Retinal pigment epithelial cell (primary cell): ENCODE measurements at regions not wholly inside any gene's neighbourhood (a gene's known extent, or its start where the extent isn't known, plus 50 kb on each side); places are given as distances from the start of the nearest gene placed in this dataset.

Experiments used
- DNase-seq: peaks from one replicate; pipeline ENCODE4 v3.0.0-alpha.2; 2010; ENCODE audit warnings: low read depth
- H3K4me3 ChIP-seq: 2 replicates; pipeline ENCODE4 v1.5.1; 2011; ENCODE audit warnings: mild to moderate bottlenecking, low read length, control low read depth, moderate library complexity
- TF ChIP-seq, protein P1 (sequence below): conservative IDR thresholded peaks from 2 replicates; pipeline ENCODE4 v1.5.1; 2011; ENCODE audit warnings: low read depth, low read length, control low read depth, inconsistent platforms

DNA sequence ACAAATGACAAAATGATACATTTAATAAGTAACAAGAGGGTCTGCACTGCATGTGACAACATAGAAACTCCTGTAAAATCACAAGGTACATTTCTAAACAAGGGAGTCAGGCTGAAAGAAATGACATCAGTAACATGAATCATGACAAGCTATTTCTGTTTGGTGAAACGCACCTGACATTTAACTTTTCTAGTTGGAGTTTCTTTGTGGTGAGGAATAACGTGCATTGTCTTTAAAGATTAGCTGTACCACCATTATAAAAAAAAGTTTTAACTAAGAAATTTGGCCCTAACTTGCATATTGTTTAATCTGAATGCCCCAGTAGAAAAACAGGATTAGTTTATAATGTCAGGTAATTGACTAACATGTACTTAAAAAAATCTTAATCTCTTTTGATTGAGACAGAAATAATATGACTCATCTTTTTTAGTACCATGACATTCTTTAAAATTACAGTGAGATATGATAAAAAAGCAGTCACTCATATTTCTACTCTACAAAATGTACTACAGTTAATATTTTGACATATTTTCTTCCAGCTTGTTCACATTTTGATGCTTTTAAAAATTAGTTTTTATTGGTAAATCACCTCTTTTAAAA lies 418.2 kb downstream of the KLF12 start:
- DNase-seq: peak; percentile 52
- H3K4me3 ChIP-seq: no peak overlapping the region
- TF ChIP-seq, protein P1, sequence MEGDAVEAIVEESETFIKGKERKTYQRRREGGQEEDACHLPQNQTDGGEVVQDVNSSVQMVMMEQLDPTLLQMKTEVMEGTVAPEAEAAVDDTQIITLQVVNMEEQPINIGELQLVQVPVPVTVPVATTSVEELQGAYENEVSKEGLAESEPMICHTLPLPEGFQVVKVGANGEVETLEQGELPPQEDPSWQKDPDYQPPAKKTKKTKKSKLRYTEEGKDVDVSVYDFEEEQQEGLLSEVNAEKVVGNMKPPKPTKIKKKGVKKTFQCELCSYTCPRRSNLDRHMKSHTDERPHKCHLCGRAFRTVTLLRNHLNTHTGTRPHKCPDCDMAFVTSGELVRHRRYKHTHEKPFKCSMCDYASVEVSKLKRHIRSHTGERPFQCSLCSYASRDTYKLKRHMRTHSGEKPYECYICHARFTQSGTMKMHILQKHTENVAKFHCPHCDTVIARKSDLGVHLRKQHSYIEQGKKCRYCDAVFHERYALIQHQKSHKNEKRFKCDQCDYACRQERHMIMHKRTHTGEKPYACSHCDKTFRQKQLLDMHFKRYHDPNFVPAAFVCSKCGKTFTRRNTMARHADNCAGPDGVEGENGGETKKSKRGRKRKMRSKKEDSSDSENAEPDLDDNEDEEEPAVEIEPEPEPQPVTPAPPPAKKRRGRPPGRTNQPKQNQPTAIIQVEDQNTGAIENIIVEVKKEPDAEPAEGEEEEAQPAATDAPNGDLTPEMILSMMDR: no peak

DNA sequence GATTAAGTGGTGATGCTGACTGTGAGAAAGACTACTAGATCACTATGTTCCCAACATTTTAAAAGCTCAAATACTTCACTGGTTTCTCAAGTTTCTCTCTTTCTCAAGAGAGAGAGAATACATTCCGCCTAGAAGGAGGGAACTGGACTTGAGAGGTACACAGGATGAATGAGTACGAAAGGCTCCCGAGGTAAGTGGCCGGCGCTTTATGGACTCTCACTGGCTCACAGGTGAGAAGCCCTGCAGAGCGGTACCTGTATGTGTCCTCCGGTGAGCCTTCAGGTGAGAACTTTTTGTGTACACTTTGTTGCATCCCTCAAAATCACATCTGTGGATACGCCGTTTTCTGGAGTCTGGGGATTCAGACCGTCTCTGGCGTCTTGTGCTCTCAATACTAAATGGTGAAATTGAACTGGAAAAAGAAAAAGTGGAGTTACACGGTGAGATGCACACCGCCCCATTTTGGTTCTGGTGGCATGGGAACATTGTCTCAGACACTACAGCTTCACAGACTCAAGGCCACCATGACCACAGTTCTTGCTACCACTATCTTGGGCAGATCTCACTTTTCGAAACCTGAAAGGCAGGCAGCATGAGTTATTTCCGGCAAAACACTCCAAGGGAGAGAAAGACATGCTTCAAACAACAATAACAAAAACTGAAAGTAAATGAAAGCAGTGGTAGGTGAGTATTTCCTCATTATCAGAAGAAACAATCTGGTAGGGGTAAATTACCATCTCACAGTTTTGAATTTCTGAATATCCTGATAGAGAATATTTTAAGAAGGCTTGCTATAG lies 418.9 kb downstream of the KLF12 start:
- H3K4me3 ChIP-seq: no peak overlapping the region
- DNase-seq: no peak
- TF ChIP-seq, protein P1: no peak

DNA sequence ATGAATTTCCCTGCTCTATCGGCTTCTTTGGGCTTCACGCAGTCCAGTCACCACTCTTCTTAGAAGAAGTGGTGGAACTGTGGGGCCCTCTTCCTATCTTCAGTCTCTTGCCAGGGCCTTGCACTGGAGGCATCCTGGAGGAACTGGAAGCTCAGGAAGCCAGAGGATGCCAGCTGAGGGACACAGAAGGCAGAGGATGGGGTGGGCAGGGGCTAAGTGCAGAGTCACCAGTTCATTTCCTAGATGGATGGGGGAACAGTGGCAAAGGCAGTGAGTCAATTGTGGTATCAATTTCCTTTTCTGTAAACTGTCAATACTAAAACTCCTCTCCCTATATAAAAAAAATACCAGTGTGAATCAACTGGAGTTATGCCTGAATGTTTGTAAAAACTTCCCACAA lies 419.7 kb downstream of the KLF12 start:
- DNase-seq: no peak
- TF ChIP-seq, protein P1: no peak

DNA sequence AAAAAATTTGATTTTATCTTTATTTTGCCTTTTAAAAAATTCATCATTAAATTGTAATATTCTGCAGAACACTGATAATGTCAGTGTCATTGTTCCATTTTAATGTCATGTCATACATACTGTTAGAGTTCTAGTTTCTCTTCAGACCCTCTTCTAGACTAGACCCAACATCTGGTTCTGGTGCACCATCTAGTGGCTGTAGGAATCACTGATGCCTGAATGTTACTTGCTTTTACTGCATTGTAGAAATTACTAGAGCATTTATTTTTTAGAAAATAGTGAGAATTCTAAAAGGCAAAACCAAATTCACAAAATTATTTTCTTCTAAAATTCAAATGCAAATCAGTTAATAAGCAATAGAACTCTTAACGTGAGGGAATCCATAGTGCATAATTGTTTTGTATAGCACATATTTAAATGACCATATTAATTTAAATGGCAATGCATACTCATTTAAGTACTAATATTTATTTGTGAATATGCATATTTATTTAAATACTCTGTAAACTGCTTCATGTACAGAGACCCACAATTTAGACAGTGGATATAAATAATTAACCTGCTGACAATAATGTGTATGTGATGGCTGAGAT lies 425.7 kb downstream of the KLF12 start:
- no peak overlapping the region for H3K4me3 ChIP-seq
- TF ChIP-seq, protein P1: peak; percentile 89
- peak; percentile 40 for DNase-seq

More for the DNA sequence above, 419.7 kb downstream of the KLF12 start:
- H3K4me3 ChIP-seq: no peak overlapping the region

DNA sequence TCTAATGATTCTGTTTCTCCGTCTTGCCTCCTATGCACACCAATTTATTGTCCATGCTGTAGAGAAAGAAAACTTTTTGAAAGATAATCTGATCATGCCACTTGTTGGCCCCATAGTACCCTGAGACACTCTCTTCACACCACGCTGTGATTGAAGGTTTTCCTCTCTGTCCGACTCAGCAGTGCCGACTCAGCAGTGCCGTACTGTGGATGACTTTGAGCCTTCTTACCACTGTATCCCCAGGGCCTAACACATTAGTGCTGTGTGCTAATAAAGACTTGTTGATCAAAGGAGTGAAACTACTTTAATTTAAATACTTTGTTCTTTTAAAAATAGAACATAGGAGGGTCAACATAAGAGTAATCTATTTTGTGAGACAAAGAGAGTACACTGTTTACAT lies 429.6 kb downstream of the KLF12 start:
- no peak for DNase-seq
- TF ChIP-seq, protein P1: no peak
- no peak overlapping the region for H3K4me3 ChIP-seq

DNA sequence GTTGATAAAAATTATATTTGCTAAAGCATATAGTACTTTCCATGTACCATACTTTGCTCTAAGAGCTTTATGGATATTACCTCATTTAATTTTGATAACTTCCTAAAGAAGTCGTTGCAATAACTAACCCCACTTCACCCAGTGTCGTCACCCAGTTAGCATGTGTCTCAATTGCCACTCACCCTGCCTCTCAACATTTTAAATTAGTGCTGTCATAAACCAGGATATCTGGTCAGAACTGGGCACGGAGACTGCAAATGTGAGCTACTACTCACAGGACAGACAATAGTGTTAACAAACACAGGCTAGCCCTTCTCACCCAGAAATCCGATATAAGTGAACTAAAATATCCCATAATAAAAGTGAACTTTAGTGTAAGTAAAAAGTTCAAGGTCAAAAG lies 430.6 kb downstream of the KLF12 start:
- no peak for DNase-seq
- TF ChIP-seq, protein P1: no peak
- H3K4me3 ChIP-seq: no peak overlapping the region
